ENCODE measurements at regions not wholly inside any gene's neighbourhood (a gene's known extent, or its start where the extent isn't known, plus 50 kb on each side); places are given as distances from the start of the nearest gene placed in this dataset.

DNA sequence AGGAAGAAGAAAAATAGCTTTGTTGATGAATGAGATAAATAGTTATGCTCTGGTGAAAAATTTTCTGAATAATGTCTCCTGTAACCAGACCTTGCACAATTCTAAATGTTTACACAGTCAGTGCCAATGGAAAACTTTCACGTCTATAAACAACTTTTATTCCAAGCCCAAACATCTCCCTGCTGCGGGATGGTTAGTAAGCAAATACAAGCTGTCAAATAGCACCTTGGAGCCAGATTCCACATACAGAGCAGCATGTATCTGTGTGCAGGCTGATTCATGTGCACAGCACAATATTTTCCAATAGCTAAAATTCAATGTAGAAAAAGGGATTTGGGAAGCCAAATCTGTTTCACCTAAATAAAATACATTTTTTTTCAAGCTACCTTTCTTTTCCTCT lies 813.3 kb downstream of the HACE1 start (continued):
- TF ChIP-seq HDAC6 (IDR thresholded peaks at IDR 0.05; ENCODE audit: low read depth, low read length) (no peak), CTBP2 (IDR thresholded peaks at IDR 0.05; ENCODE audit: borderline replicate concordance, insufficient read depth, insufficient read length, low read length) (no peak), RAD21 (IDR thresholded peaks at IDR 0.05 in 1 of 2, conservative IDR thresholded peaks at IDR 0.05 in 1 of 2; ENCODE audit: low read depth in 2 of 2, low read length in 2 of 2) (no peak), SP4 (IDR thresholded peaks at IDR 0.05; ENCODE audit: low read length) (no peak)
- TF ChIP-seq, protein P1, sequence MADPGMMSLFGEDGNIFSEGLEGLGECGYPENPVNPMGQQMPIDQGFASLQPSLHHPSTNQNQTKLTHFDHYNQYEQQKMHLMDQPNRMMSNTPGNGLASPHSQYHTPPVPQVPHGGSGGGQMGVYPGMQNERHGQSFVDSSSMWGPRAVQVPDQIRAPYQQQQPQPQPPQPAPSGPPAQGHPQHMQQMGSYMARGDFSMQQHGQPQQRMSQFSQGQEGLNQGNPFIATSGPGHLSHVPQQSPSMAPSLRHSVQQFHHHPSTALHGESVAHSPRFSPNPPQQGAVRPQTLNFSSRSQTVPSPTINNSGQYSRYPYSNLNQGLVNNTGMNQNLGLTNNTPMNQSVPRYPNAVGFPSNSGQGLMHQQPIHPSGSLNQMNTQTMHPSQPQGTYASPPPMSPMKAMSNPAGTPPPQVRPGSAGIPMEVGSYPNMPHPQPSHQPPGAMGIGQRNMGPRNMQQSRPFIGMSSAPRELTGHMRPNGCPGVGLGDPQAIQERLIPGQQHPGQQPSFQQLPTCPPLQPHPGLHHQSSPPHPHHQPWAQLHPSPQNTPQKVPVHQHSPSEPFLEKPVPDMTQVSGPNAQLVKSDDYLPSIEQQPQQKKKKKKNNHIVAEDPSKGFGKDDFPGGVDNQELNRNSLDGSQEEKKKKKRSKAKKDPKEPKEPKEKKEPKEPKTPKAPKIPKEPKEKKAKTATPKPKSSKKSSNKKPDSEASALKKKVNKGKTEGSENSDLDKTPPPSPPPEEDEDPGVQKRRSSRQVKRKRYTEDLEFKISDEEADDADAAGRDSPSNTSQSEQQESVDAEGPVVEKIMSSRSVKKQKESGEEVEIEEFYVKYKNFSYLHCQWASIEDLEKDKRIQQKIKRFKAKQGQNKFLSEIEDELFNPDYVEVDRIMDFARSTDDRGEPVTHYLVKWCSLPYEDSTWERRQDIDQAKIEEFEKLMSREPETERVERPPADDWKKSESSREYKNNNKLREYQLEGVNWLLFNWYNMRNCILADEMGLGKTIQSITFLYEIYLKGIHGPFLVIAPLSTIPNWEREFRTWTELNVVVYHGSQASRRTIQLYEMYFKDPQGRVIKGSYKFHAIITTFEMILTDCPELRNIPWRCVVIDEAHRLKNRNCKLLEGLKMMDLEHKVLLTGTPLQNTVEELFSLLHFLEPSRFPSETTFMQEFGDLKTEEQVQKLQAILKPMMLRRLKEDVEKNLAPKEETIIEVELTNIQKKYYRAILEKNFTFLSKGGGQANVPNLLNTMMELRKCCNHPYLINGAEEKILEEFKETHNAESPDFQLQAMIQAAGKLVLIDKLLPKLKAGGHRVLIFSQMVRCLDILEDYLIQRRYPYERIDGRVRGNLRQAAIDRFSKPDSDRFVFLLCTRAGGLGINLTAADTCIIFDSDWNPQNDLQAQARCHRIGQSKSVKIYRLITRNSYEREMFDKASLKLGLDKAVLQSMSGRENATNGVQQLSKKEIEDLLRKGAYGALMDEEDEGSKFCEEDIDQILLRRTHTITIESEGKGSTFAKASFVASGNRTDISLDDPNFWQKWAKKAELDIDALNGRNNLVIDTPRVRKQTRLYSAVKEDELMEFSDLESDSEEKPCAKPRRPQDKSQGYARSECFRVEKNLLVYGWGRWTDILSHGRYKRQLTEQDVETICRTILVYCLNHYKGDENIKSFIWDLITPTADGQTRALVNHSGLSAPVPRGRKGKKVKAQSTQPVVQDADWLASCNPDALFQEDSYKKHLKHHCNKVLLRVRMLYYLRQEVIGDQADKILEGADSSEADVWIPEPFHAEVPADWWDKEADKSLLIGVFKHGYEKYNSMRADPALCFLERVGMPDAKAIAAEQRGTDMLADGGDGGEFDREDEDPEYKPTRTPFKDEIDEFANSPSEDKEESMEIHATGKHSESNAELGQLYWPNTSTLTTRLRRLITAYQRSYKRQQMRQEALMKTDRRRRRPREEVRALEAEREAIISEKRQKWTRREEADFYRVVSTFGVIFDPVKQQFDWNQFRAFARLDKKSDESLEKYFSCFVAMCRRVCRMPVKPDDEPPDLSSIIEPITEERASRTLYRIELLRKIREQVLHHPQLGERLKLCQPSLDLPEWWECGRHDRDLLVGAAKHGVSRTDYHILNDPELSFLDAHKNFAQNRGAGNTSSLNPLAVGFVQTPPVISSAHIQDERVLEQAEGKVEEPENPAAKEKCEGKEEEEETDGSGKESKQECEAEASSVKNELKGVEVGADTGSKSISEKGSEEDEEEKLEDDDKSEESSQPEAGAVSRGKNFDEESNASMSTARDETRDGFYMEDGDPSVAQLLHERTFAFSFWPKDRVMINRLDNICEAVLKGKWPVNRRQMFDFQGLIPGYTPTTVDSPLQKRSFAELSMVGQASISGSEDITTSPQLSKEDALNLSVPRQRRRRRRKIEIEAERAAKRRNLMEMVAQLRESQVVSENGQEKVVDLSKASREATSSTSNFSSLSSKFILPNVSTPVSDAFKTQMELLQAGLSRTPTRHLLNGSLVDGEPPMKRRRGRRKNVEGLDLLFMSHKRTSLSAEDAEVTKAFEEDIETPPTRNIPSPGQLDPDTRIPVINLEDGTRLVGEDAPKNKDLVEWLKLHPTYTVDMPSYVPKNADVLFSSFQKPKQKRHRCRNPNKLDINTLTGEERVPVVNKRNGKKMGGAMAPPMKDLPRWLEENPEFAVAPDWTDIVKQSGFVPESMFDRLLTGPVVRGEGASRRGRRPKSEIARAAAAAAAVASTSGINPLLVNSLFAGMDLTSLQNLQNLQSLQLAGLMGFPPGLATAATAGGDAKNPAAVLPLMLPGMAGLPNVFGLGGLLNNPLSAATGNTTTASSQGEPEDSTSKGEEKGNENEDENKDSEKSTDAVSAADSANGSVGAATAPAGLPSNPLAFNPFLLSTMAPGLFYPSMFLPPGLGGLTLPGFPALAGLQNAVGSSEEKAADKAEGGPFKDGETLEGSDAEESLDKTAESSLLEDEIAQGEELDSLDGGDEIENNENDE (IDR thresholded peaks at IDR 0.05; ENCODE audit: insufficient replicate concordance, low read length): no peak

All from H1 (cell line).